HG03039 (cell line): ENCODE measurements at regions not wholly inside any gene's neighbourhood (a gene's known extent, or its start where the extent isn't known, plus 50 kb on each side); places are given as distances from the start of the nearest gene placed in this dataset.

Experiments
- ATAC-seq: cut with Tn5 transposase; IDR thresholded peaks from one replicate; pipeline ENCODE4 v1.9.1; 2021; ENCODE audit warnings: mild to moderate bottlenecking, moderate library complexity; ENCODE audit not compliant: unreplicated experiment

DNA sequence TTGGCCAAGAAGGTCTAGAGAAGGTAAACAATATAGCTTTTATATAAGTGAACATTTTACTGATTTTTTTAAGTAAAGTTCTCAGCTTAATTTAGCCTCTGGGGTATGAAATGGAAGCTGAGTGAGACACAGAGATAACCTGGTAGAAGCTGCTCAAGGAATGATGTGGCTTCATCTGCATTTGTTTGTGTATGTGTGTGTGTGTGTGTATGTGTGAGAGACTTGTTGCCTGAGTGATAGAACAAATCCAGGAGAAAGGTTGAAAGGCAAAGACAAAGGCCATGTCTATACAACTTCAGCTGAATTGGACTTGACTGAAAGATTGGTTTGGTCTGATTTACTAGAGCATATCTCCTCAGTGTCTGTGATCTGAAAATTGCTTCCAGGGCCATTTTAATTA is 63.6 kb downstream of the PCDH7 start:
- no peak for ATAC-seq

DNA sequence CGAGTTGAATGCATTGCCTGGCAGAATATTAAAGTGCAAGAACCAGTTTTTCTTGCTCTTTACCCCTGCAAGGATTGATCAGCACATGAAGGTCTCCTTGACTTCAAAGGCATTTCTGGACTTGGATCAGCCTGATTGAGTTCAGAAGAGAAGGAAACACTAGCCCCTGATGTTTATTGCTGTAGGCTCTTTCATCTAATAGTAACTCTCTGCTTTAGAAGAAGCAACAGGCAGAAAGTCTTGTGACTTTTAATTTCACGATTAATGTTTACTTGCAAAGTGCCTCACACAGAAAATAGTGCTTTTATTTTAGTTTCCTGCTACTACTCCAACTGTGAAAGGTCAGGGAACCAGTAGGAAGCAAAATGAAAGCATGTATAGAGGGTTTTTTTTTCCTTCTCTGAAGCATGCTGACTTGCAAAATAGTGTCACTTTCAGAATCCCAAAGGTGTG is 69.1 kb downstream of the PCDH7 start:
- ATAC-seq = no peak

DNA sequence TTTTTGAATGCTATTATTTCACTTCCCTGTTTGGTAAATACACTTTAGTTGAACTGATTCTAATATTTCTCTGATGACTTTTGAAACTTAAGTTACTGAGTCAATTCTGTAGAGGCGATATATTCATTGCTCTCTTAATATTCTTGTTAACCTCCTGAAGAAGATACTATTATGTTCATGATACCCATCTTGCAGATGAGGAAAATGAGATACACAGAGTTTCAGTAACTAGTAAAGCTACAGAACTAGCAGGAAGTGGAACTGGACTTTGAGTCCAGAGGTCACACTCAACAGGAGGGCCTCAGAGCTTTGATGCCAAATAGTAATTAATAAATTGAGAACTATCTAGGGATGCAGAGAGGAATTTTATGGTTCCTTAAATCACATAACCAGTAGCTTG is 70.0 kb downstream of the PCDH7 start:
- no peak for ATAC-seq

DNA sequence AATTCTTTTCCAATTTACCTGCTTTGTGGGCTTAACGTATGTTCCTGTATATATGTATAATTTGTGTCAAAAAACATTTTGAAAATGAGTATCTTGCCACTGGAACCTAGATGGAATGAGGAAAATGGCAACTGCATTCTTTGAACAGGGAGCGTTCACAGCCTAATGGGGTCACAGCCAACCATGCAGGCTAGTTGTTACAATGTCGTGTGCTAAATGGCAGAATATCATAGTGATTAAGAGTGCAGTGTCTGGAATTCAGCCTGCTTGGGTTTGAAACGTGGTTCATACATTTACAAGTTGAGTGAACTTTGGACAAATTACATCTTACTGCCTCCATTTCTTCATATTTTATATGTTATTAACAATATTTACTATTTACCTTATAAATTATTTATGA is 70.8 kb downstream of the PCDH7 start:
- ATAC-seq = no peak

DNA sequence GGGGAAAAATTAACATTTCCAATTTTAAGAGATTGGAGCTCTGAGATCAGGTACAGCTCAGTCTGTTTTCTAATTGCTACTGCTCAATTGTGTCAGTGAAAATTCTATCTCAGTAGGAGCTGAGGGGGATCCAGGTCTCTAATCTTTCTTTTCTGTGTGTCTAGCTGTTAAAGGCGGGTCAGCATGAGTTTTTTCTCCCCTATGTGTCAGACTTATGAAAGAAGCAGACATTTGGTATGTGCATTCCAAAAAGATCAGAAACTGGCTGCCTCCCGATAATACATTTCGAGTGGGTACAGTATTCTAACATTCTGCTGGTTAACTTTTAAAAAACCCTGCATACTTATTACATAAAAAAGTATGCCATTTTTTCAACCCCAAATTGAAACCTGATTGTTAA is 72.4 kb downstream of the PCDH7 start:
- ATAC-seq = no peak

DNA sequence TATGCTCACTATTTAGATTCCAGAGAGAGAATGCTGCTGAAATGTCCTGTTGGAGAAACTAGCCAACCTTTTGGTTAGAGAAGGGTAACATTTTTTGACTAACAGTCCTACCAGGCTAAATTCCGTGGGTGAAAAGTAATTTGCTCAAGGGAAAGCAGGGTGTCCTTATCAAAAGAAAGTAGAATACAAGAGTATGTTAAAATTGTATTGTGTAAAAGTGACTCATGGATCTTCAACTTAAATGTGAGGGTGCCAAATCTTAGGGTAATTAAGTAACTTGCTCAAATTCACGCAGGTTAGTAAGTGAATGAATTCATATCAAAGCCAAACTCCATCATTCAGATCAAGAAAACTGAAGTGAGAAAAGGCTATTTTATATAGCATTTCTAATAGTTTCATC is 81.7 kb downstream of the PCDH7 start:
- no peak for ATAC-seq

DNA sequence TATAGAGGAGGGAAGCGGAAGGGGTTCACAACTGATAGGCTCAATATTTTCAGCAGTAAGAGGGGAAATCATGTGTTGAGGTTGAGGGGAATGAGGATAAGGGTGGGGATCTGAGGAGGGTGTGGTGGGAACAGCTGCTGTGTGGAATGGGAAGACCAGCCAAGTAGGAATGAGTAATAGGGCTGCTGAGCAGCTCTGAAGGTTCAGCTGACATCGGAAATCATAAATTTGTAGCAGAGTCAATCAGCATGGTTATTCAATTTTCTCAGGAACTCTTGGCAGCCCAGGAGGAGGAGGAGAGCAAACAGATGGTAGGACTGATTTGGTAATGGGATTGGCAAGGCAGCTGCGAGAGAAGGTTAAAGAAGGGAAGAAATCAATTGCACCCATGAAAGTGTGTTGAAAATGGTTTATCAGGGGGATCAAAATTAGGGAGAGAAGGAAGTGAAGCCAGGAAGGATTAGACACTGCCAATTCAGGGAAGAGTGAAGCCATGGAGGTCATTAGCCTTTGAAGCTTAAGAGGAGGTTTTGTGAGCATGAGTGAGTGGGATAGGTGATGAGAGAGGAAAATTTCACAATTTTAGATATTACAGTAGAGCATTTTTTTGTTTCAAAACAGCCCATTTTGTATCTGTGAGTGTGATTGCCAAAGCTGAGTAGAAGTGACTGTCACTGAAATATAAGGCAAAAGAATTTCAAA is 82.6 kb downstream of the PCDH7 start:
- ATAC-seq = no peak

DNA sequence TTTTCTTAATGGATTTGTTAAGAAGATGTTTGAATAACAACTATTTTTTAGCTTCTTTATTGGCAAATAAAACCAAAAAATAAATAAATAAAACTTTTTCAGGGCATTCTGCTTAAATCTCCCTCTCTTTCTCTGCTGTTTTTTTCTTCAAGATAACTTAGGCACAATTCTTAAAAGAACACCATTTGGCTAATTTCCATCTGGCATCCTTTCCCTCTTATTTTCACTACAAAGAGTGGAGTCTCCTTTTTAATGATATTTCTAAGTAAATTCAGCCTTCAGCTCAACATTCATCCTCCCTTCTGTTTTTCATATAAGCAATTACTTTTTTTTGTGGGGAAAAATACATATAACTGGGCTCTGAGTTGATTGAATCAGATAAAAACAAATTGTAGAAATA is 88.1 kb downstream of the PCDH7 start:
- no peak for ATAC-seq

DNA sequence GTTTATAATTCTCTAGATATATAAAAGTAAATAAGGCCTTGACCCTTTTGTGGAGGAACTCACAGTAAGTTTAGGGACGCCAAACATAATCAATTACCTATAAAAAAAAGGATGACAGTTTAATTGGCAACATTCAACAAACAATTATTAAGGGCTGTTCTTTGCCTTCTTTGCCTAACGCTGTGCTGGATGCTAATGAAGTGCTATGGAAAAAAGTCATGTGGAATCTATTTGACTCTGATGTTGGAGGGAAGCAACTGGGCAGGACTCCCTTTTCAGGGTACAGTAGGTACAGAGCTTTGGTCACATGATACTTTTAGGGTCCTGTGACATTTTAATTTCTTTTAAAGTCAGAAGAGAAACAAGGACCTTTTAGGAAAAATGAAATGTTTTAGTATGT is 91.1 kb downstream of the PCDH7 start:
- ATAC-seq = no peak

DNA sequence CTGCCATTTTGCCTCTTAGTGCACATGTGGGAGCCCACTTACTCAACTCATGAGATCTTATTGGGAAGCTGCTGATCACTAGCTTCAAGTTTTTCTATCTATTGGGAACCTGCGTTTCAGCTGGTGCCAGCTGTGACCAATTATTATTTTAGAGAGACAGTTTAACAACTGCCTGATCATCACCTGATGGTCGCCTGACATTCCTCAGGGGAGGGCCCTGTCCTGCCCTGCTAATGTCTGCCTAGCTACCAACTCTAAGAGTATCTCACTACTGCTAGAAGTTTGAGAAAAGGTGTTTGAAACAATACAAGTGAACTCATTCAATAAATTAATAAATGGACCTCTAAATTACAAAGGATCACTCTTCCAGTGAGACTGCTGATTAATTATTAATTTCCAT is 95.5 kb downstream of the PCDH7 start:
- no peak for ATAC-seq

DNA sequence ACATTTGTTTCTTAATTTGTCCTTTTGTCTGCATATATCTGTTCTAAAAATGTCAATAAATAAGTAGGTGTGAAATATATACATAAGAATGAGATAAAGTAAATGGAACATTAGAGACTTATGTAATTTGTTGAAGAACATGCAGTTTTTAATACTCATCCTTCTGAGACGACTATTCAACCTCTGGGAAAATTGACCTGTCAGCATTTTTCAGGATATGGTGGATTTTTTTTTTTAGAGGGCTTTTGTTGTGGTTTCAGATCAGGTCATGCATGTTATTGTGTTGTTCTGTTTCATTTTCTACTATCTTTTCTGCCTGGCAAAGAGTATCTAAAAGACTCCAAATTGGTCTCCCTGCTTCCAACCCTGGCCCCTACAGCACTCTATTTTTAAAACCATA is 97.3 kb downstream of the PCDH7 start:
- no peak for ATAC-seq

DNA sequence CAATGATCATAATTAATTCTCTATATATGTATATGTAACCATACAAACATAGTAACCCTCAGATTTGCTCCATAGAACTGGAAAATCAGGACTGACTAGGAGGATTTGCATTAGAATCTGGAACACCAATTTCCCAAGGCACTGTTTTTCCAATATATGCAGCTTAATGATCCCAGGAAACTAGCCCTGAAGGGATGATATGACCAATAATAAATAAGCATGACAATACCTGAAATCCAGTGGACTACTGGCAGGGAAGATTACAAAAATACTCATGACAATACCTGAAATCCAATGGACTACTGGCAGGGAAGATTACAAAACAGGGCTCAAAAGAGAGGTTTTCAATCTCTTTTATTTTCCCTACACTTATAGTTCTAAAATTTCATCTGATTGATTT is 98.4 kb downstream of the PCDH7 start:
- no peak for ATAC-seq

DNA sequence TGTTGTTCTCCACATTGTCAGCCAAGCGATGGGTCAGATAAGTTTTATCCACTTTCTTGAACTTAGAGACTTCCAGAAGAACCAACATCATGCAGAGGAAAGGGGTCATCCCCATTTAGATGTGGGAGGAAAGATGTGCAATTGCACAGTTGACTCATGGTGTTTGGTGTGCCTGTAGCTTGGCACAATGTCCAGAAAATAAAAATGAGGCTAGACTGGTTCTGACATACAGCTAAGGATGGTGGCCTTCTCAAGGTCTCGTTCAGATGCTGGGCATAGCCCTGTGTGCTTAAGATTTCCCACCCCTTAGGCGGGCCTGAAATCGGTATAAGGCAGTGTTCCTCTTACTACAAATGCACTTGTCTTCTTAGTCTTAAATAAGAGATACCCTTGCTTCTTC is 101.1 kb downstream of the PCDH7 start:
- ATAC-seq = no peak

DNA sequence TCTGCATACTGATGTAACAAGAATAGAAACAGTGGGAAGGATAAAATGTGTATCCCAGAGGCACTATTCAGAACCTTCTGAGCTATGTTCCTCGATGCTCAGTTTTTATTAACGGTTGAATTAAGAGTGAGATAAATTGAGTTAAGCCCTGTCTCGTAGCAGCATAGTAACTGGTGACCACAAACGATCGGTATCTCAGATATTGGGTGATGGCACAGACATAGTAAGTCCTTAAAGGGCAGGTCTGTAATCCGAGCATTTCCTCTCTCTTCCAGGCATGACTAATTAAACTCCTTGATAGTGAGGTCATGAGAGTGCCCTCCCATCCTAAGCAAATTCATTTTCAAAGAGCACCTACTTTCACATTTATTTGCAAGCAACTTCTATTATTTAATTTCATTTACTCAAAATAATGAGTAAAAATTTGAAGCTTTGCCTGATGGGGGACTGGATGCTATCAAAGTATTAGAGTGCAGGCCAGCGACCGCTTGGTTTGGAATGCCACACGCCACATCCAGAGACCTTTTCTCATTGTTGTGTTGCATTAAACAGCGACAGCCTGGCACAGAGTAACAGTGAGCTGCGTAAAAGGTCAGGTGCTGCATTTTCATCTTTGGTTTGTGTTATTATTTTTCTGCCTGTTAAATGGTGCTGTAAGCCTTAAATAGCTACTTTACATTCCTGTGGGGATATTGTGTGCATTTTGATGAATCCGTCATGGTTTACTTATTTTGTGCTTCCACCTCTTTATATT is 101.9 kb downstream of the PCDH7 start:
- ATAC-seq = no peak

DNA sequence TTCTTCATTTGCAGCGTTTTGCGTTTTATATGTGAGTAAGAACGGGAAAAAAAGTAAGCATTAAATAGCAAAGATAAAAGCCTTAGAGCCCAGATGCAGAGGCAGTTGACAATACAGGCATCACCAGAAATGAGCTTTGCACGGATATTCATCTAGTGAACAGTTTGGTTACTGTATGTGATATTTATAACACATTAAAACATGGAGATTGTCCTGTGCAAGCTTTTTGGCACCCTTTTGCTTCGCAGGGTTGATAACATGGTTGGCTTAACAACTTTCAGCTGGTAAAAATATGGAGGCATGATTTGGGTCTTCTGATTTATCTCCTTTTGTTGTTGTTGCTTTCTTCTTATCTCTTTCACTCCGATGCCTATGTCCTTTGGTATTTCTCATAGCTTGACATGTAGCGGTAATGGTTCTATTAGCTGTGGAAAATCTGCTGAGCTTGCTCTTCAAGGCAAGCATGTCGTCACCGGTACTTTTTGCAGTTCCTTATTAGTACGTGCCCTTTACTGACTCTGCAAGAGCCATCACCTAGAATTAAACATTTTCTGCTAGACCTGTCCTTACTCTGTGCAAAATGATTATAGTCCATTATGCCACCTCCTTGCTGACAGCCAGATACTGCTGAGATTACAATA is 102.9 kb downstream of the PCDH7 start:
- ATAC-seq = no peak

DNA sequence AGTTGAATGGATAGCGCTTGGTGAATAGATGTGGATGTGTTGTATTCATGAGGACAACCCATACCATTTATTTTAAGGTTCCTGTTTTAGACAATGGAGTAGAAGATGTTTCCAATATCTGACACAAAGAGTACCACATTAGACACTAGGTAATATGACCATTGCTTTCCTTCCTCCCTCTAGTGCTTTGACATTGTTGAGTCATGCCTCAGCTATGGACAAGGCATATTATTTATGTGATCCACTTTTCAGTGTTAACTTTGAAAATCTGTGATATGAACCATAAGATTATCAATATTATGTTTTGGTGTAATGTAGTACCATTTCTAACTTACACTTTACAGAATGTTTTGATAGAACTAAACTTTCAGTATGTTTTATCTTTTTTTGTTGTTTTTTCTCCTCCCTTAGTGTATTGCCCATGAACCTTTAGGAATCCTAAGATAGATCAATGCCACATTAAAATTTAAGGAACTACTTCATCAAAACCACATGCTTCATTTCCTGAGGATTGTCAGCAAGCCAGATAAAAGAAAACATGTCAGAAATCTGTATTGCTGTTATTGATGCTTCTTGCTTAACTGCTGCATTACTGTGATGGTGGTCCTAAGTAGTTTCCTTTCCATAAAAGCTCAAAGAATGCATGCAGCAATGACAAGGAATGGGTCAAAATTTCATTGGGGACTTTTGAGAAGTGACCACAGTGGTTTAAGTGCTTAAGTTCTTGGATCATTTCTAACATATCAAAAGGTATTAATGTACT is 105.0 kb downstream of the PCDH7 start:
- no peak for ATAC-seq

DNA sequence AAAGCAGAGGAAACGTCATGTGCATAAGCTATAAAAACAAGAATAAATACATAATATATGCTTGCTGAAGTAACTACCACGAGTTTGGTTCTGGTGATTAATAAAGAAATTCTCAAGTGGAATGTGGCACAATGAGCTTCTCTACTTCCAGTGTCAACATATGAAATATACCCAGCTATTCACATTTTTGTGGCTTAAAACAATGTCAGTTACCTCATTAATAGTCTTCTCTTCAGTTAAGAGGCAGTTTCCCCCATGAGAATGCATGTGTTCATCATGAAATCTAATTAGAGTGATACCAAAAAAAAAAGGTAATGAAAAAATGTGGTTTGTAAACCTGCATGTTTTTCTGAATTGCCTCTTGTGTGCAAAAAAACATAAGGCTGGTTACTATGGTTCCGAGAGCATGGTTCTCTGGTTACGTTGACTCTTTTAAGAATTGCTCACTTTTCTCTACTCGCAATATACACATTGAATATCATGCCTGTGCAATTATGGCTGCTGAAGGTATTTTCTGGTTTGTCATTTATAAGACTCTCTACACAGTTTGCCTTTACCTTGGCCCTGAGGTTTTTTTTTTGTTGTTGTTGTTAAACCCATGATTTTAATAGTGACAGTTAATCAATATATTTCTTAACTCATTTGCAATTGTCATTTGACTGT is 108.2 kb downstream of the PCDH7 start:
- no peak for ATAC-seq

DNA sequence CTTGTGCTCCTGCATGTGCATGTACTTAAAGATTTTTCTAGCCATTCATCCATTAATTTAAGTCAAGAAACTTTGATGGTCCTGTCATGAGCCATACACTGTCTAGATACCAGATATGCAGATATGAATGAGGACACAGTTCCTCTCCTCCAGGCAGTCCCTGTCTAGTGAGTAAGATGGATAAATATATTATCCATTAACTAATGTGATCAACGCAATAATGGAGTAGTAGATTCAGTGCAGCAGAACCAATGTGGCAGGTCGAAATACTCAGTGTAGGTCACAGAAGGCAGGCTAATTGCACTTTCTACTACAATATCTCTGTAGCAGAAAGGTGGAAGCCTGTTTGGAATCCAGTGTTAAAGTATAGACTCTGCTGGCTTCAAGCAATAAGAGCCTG is 112.5 kb downstream of the PCDH7 start:
- no peak for ATAC-seq

DNA sequence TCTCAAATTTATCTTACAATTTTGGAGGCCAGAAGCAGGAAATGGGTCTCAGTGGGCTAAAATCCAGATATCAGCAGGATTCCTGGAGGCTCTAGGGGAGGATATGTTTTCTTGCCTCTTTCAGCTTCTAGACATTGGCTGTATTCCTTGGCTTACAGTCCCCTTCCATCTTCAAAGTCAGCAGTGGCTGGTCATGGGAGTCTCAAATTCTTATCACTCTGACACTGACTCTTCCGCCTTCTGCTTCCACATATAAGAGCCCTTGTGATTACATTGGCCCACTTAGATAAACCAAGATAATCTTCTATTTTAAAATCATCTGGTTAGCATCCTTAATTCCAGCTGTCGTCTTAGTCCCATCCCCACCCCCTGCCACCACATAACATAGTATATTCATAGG is 113.0 kb downstream of the PCDH7 start:
- no peak for ATAC-seq

DNA sequence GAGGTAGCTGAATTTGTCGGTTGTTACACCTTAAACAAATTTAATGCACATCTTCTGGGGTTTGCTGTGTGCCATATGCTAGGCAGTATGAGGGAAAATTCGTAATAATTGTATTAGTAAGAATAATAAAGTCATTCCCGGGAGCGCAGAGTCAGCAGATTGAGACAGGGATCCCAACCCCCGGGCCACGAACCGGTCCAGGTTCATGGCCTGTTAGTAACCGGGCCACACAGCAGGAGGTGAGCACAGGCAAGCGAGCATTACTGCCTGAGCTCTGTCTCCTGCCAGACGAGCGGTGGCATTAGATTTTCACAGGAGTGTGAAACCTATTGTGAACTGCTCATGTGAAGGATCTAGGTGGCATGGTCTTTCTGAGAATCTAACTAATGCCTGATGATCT is 114.9 kb downstream of the PCDH7 start:
- ATAC-seq = no peak

DNA sequence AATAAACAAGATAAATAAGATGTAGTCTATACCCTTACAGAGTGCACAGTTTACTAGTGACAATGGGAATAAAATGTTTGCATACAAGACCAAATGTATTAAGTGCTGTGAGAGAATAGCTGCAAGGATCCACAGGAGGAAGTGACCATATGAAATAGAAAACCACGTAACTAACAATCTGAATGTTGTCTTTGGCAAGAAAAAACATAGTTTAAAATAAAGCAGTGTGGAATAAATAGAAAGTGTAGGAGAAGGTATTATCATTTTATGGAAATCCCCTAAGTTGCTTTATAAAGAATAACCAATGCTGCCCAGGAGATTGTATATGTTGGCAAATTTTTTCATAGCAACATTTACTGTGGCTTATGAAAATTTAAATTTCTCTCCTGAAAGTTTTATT is 116.1 kb downstream of the PCDH7 start:
- no peak for ATAC-seq
